Activated B cell treated with CpG ODN at 0.5 μM for 24 hours (primary cell): ENCODE measurements at regions not wholly inside any gene's neighbourhood (a gene's known extent, or its start where the extent isn't known, plus 50 kb on each side); places are given as distances from the start of the nearest gene placed in this dataset.

Source experiments
- ATAC-seq: fragments of 200-7000 bp; cut with Tn5 transposase; one replicate; pipeline ENCODE4 v1.10.0; 2021; ENCODE audit warnings: low read depth, mild to moderate bottlenecking, moderate library complexity
- CTCF ChIA-PET: fragments of 350-600 bp; sonication (Branson Sonifier 250); formaldehyde crosslinking; loops from one replicate; lab custom pipeline; 2021; ENCODE audit warnings: antibody characterized with exemption; lab: Charles Lee
- POLR2A ChIA-PET: fragments of 350-600 bp; sonication (Branson Sonifier 250); formaldehyde crosslinking; loops from one replicate; lab custom pipeline; 2021; ENCODE audit warnings: antibody characterized with exemption; lab: Charles Lee
- DNase-seq: peaks from one replicate; pipeline ENCODE4 v3.0.0; 2022
- H3K27ac Mint-ChIP-seq: one replicate; pipeline ENCODE4 v1.8.0; 2020; ENCODE audit warnings: mixed read lengths
- H3K27me3 Mint-ChIP-seq: one replicate; pipeline ENCODE4 v1.8.0; 2021; ENCODE audit warnings: mixed read lengths
- H3K36me3 Mint-ChIP-seq: one replicate; pipeline ENCODE4 v1.8.0; 2021; ENCODE audit warnings: low read depth, mixed read lengths
- H3K4me1 Mint-ChIP-seq: one replicate; pipeline ENCODE4 v1.8.0; 2021; ENCODE audit warnings: mixed read lengths
- H3K4me3 Mint-ChIP-seq: one replicate; pipeline ENCODE4 v1.8.0; 2020; ENCODE audit warnings: mild to moderate bottlenecking, mixed read lengths
- H3K9me3 Mint-ChIP-seq: one replicate; pipeline ENCODE4 v1.8.0; 2020; ENCODE audit warnings: mixed read lengths
- CTCF ChIP-seq: fragments of 200-600 bp; IDR thresholded peaks from one replicate; pipeline ENCODE4 v1.8.0; 2022; ENCODE audit warnings: antibody characterized with exemption, mild to moderate bottlenecking
- intact Hi-C: fragments of 100-400 bp; cut with micrococcal nuclease; formaldehyde crosslinking; loops from one replicate; pipeline ENCODE4 v1.15.1; 2024

DNA sequence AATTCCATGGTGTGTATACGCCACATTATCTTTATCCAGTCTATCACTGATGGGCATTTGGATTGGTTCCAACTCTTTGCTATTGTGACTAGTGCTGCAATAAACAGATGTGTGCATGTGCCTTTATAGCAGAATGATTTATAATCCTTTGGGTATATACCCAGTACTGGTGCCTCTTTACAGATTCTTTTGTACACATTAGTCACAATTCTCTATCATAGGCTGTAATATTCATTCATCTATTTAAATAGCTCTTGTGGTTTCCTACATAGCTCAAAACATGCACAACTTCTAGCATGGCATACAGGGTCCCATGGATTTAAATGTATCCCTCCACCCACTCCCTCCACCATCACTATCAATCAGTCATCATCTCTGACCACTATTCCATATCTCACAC is 324.1 kb upstream of the CADM2 start:
- ChIA-PET POLR2A (no interaction called here), CTCF (no interaction called here)
- H3K4me3 Mint-ChIP-seq = no peak overlapping the region
- peaks cover 6% of the 10 kb centered on the region for H3K9me3 Mint-ChIP-seq
- ATAC-seq (no peak), DNase-seq (no peak)
- no peak for TF ChIP-seq CTCF
- H3K4me1 Mint-ChIP-seq = no peaks in the 10 kb centered on the region
- H3K27me3 Mint-ChIP-seq = no peaks in the 10 kb centered on the region
- H3K36me3 Mint-ChIP-seq = no peaks in the 10 kb centered on the region
- H3K27ac Mint-ChIP-seq = no peak overlapping the region
- intact Hi-C loops = no loop called here

- no peak for DNase-seq
- intact Hi-C loops = no loop called here
- Mint-ChIP-seq H3K27me3 (no peaks in the 10 kb centered on the region), H3K27ac (no peak overlapping the region), H3K36me3 (no peaks in the 10 kb centered on the region), H3K9me3 (peaks cover 12% of the 10 kb centered on the region), H3K4me1 (no peaks in the 10 kb centered on the region), H3K4me3 (no peak overlapping the region)
- POLR2A ChIA-PET = no interaction called here
- no peak for ATAC-seq
- TF ChIP-seq CTCF = no peak
- CTCF ChIA-PET = no interaction called here
These were observed 321.5 kb upstream of the CADM2 start for GRCh38 chr3:84637272-84637671.

DNA sequence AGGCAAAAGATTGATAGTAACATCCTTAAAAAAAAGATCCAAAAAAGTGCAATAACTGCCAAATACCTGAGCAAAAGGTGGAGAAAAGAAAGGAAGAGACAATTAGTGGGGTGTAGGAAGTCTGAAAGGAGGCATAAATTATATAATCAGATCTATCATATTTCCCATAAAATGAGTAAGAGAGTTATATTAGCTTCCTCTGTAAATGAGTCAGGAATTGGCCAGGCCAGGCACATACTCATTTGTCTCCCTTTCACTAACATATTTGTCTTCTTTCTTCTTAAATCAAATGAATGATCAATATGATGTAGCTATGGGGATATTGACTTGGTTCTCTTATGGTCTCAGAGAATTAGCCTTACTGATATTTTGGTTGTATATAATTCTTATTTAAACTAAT is 292.3 kb upstream of the CADM2 start:
- peaks cover 3% of the 10 kb centered on the region for H3K9me3 Mint-ChIP-seq
- ATAC-seq = no peak

DNA sequence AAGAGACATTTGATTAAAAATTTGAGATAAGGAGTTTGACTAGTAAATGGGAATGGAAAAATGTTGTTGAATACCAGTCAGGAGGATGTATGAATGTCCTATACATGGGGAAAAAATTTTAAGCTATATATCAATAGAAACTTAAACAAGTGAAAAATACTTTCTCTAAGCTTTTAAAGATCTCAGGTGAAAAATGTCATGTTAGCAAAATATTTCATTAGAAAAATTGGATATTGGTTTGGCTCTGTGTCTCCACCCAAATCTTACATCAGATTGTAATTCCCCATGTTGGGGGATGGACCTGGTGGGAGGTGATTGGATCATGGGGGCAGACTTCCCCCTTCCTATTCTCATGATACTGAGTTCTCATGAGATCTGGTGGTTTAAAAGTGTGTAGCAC is 279.6 kb upstream of the CADM2 start:
- H3K4me3 Mint-ChIP-seq = no peak overlapping the region
- no peaks in the 10 kb centered on the region for H3K4me1 Mint-ChIP-seq
- intact Hi-C loops = no loop called here
- DNase-seq (no peak), ATAC-seq (no peak)
- peaks cover 4% of the 10 kb centered on the region for H3K9me3 Mint-ChIP-seq
- no peaks in the 10 kb centered on the region for H3K27me3 Mint-ChIP-seq
- no peak for TF ChIP-seq CTCF
- ChIA-PET POLR2A (no interaction called here), CTCF (no interaction called here)
- H3K36me3 Mint-ChIP-seq = no peaks in the 10 kb centered on the region
- H3K27ac Mint-ChIP-seq = no peak overlapping the region

More for the DNA sequence above, 292.3 kb upstream of the CADM2 start:
- no peak overlapping the region for H3K27ac Mint-ChIP-seq
- H3K4me1 Mint-ChIP-seq = no peaks in the 10 kb centered on the region
- ChIA-PET CTCF (no interaction called here), POLR2A (no interaction called here)
- no peak for TF ChIP-seq CTCF
- intact Hi-C loops = no loop called here
- no peaks in the 10 kb centered on the region for H3K36me3 Mint-ChIP-seq
- H3K27me3 Mint-ChIP-seq = no peaks in the 10 kb centered on the region
- no peak overlapping the region for H3K4me3 Mint-ChIP-seq
- DNase-seq = no peak

- Mint-ChIP-seq H3K4me1 (no peaks in the 10 kb centered on the region), H3K27me3 (no peaks in the 10 kb centered on the region), H3K36me3 (no peaks in the 10 kb centered on the region), H3K9me3 (peaks cover 9% of the 10 kb centered on the region), H3K4me3 (no peak overlapping the region), H3K27ac (no peak overlapping the region)
- intact Hi-C loops = no loop called here
- no peak for TF ChIP-seq CTCF
- DNase-seq = no peak
- no peak for ATAC-seq
- ChIA-PET POLR2A (no interaction called here), CTCF (no interaction called here)
These were observed 278.1 kb upstream of the CADM2 start for GRCh38 chr3:84680700-84681099.
